K562 (cell line): ENCODE measurements at regions not wholly inside any gene's neighbourhood (a gene's known extent, or its start where the extent isn't known, plus 50 kb on each side); places are given as distances from the start of the nearest gene placed in this dataset.

Experiments used
- ATAC-seq: fragments of 200-7000 bp; cut with Tn5 transposase; 3 replicates; pipeline ENCODE4 v1.9.1; 2020; ENCODE audit warnings: moderate library complexity
- BruUV-seq: library from RNA; stranded (reverse); fragments of 400-500 nt; replicated peaks from 2 replicates; lab custom pipeline; 2021; lab: Mats Ljungman, UMichigan
- CTCF ChIA-PET: fragments of 300-600 bp; formaldehyde crosslinking; extraction: SDS; loops from one replicate; lab custom pipeline; 2021; ENCODE audit warnings: low intra/inter-chr PET ratio; lab: Yijun Ruan, JAX
- POLR2A ChIA-PET: fragments of 300-600, 350-650 bp; sonication (Branson Sonifier 250); formaldehyde crosslinking; extraction: SDS; loops from one replicate; lab custom pipeline; 2021; ENCODE audit warnings: antibody characterized with exemption, inconsistent platforms; lab: Yijun Ruan, JAX
- DNase-seq, 4 experiments: peaks; one replicate each; pipeline versions ENCODE4 v3.0.0 to v3.0.0-alpha.2; 2011 to 2018; ENCODE audit warnings: low spot score in 3 of 4, mixed read lengths in 3 of 4; ENCODE audit errors: extremely low read depth in 1 of 4
- FAIRE-seq: peaks from 2 replicates; lab custom pipeline; 2011; peaks lifted over from hg19 to GRCh38; lab: Jason Lieb, UNC
- H2AFZ ChIP-seq: 2 replicates; pipeline ENCODE4 v1.6.0; 2011; ENCODE audit warnings: low read depth, low read length, control low read depth, inconsistent platforms
- H3K27ac ChIP-seq: fragments of 200-600 bp; 3 replicates; pipeline ENCODE4 v1.8.0; 2011; ENCODE audit warnings: low read depth, mild to moderate bottlenecking, control low read depth, inconsistent platforms, low read length, moderate library complexity, mixed read lengths; ENCODE audit errors: extremely low read depth
- H3K27me3 ChIP-seq, 2 experiments: fragments of 300-600 bp in 1 of 2; 2 replicates in 1 of 2; 3 replicates in 1 of 2; pipeline versions ENCODE4 v1.6.0 to v1.8.0; 2011; ENCODE audit warnings: inconsistent platforms in 2 of 2, low read length in 2 of 2, mild to moderate bottlenecking in 1 of 2, mixed read lengths in 1 of 2, moderate library complexity in 1 of 2; ENCODE audit not compliant: control insufficient read depth in 2 of 2, insufficient read depth in 2 of 2
- H3K36me3 ChIP-seq: fragments of 300-600 bp; 3 replicates; pipeline ENCODE4 v1.8.0; 2011; ENCODE audit warnings: mild to moderate bottlenecking, low read length, inconsistent platforms; ENCODE audit not compliant: control insufficient read depth, insufficient read depth
- H3K4me1 ChIP-seq, 2 experiments: fragments of 200-600 bp in 1 of 2; replicated peaks in 1 of 2; 2 replicates in 1 of 2; 3 replicates in 1 of 2; pipeline versions ENCODE4 v1.5.1 to v1.8.0; 2011; ENCODE audit warnings: inconsistent platforms in 2 of 2, low read length in 2 of 2, mild to moderate bottlenecking in 1 of 2, mixed read lengths in 1 of 2, moderate library complexity in 1 of 2; ENCODE audit not compliant: control insufficient read depth in 2 of 2, insufficient read depth in 2 of 2
- H3K4me2 ChIP-seq: 2 replicates; pipeline ENCODE4 v1.6.1; 2011; ENCODE audit warnings: low read length, control low read depth, inconsistent platforms, mixed read lengths; ENCODE audit not compliant: insufficient read depth
- H3K4me3 ChIP-seq: fragments of 200-600 bp; sonication (generic), shearing (Covaris generic); 2 replicates; pipeline ENCODE4 v1.5.1; 2016; ENCODE audit warnings: control low read depth, inconsistent platforms
- H3K79me2 ChIP-seq: fragments of 200-600 bp; 3 replicates; pipeline ENCODE4 v1.8.0; 2011; ENCODE audit warnings: low read length, inconsistent platforms; ENCODE audit not compliant: control insufficient read depth, insufficient read depth
- H3K9ac ChIP-seq, 2 experiments: 2 replicates each; pipeline versions ENCODE4 v1.6.0 to v1.6.1; 2011; ENCODE audit warnings: low read depth in 2 of 2, low read length in 2 of 2, control low read depth in 1 of 2, inconsistent platforms in 1 of 2, mild to moderate bottlenecking in 1 of 2, mixed read lengths in 1 of 2; ENCODE audit not compliant: insufficient read depth in 1 of 2
- H3K9me1 ChIP-seq: one replicate; pipeline ENCODE4 v1.6.0; 2011; ENCODE audit warnings: inconsistent platforms, mild to moderate bottlenecking, low read length, moderate library complexity; ENCODE audit not compliant: control insufficient read depth, insufficient read depth
- H3K9me3 ChIP-seq: replicated peaks from 2 replicates; pipeline ENCODE4 v1.5.1; 2011; ENCODE audit warnings: low read depth, low read length, inconsistent platforms; ENCODE audit not compliant: control insufficient read depth, insufficient read depth
- H4K20me1 ChIP-seq: replicated peaks from 2 replicates; pipeline ENCODE4 v1.6.1; 2011; ENCODE audit warnings: low read length, inconsistent platforms, mixed read lengths; ENCODE audit not compliant: control insufficient read depth, insufficient read depth
- DMBX1 ChIP-seq: fragments of 250-450 bp; sonication (Bioruptor Pico); IDR thresholded peaks from 2 replicates; pipeline ENCODE4 v1.8.0; 2022; ENCODE audit warnings: inconsistent platforms, mild to moderate bottlenecking, moderate library complexity, borderline replicate concordance
- FOSL1 ChIP-seq: fragments of 200-800 bp; sonication (Bioruptor generic); conservative IDR thresholded peaks from 2 replicates; pipeline ENCODE4 v1.6.1; 2016; ENCODE audit warnings: missing genetic modification characterization, missing compliant biosample characterization
- OTX1 ChIP-seq: fragments of 450-650 bp; formaldehyde crosslinking; IDR thresholded peaks from 2 replicates; pipeline ENCODE4 v1.4.0; 2022; ENCODE audit warnings: mild to moderate bottlenecking
- RBM15 ChIP-seq: fragments of 200-400 bp; formaldehyde crosslinking; IDR thresholded peaks from 2 replicates; pipeline ENCODE4 v1.6.1; 2018; ENCODE audit warnings: mild to moderate bottlenecking, low read length, moderate library complexity; ENCODE audit not compliant: insufficient read depth
- SMARCE1 ChIP-seq: fragments of 450-650 bp; IDR thresholded peaks from 2 replicates; pipeline ENCODE4 v1.7.1; 2016; ENCODE audit warnings: mild to moderate bottlenecking
- STAT5B ChIP-seq: fragments of 250-450 bp; sonication (Bioruptor Pico); IDR thresholded peaks from 2 replicates; pipeline ENCODE4 v1.8.0; 2021; ENCODE audit warnings: mild to moderate bottlenecking, inconsistent platforms
- ZC3H11A ChIP-seq: IDR thresholded peaks from 2 replicates; pipeline ENCODE4 v1.6.1; 2012; ENCODE audit warnings: low read depth, low read length, improper control_type of control experiment
- ZNF143 ChIP-seq: sonication (generic); formaldehyde crosslinking; IDR thresholded peaks from 2 replicates; pipeline ENCODE4 v1.9.0; 2022; ENCODE audit warnings: mild to moderate bottlenecking, missing genetic modification reagents
- ZNF165 ChIP-seq: fragments of 250-450 bp; sonication (Bioruptor Pico); IDR thresholded peaks from 2 replicates; pipeline ENCODE4 v1.4.0; 2020; ENCODE audit warnings: borderline replicate concordance
- ZNF277 ChIP-seq: fragments of 250-450 bp; sonication (Bioruptor Pico); IDR thresholded peaks from 2 replicates; pipeline ENCODE4 v1.8.0; 2022; ENCODE audit warnings: inconsistent platforms, mild to moderate bottlenecking, moderate library complexity, borderline replicate concordance
- ZNF57 ChIP-seq: fragments of 450-650 bp; formaldehyde crosslinking; IDR thresholded peaks from 2 replicates; pipeline ENCODE4 v1.4.0; 2020; ENCODE audit warnings: mild to moderate bottlenecking, moderate library complexity
- ZNF589 ChIP-seq: fragments of 200-800 bp; sonication (Bioruptor generic); IDR thresholded peaks from 2 replicates; pipeline ENCODE4 v1.6.1; 2016; ENCODE audit warnings: low read depth, missing genetic modification characterization, missing compliant biosample characterization
- WGBS: fragments of 100-300 bp; shearing (Covaris generic); methylation state at CpG from one replicate; pipeline ENCODE4 v1.1.6; 2016; ENCODE audit warnings: low coverage, mixed read lengths; ENCODE audit not compliant: insufficient coverage; ENCODE audit errors: missing lambda C conversion rate; 5-methylcytosine and 5-hydroxymethylcytosine counted together
- in situ Hi-C: fragments of 300-500 bp; cut with MboI; formaldehyde crosslinking; loops from 4 replicates; pipeline ENCODE4 v1.15.0; 2018; ENCODE audit warnings: inconsistent platforms, mixed read lengths
- intact Hi-C: fragments of 100-400 bp; cut with micrococcal nuclease; formaldehyde crosslinking; loops from 2 replicates; pipeline ENCODE4 v1.14.2; 2022
- TF ChIP-seq, protein P1 (sequence below): IDR thresholded peaks from 2 replicates; pipeline ENCODE4 v1.6.1; 2014; ENCODE audit warnings: antibody characterized with exemption
- TF ChIP-seq, protein P2 (sequence below), 2 experiments: fragments of 450-650 bp in 1 of 2; sonication (generic) in 1 of 2; formaldehyde crosslinking in 1 of 2; IDR thresholded peaks in 1 of 2; conservative IDR thresholded peaks in 1 of 2; 2 replicates each; pipeline versions ENCODE4 v1.6.1 to v1.8.1; 2016 to 2023; ENCODE audit warnings: mild to moderate bottlenecking in 2 of 2, moderate library complexity in 2 of 2, inconsistent platforms in 1 of 2, missing genetic modification reagents in 1 of 2

DNA sequence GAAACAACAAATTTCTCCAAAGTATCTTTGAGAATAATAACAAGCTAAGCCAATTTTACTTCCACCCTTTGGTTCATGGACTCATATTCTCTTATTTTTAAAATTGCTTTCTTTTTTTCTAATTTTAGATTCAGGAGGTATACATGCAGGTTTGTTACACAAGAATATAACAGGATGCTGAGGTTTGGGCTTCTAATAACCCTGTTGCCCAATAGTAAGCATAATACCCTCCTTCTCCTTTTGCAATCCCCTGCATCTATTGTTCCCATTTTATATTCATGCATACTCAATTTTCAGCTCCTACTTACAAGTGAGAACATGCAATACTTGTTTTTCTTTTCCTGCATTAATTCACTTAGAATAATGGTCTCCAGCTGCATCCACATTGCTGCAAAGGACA, 202.3 kb upstream of the FSTL5 start:
- CTCF ChIA-PET: no interaction called here
- in situ Hi-C loops: no loop called here

GRCh38 chr4:162364651-162365050, 200.9 kb upstream of the FSTL5 start:
- no peaks in the 10 kb centered on the region for H3K36me3 ChIP-seq
- intact Hi-C loops (no loop called here), in situ Hi-C loops (no loop called here)
- no peaks in the 10 kb centered on the region for H3K79me2 ChIP-seq
- no peaks in the 10 kb centered on the region for H3K27me3 ChIP-seq
- ChIA-PET POLR2A (no interaction called here), CTCF (no interaction called here)
- no peak for DNase-seq
- H3K27ac ChIP-seq: no peak overlapping the region
- H3K9me1 ChIP-seq: no peaks in the 10 kb centered on the region
- no peak overlapping the region for H3K4me2 ChIP-seq
- H4K20me1 ChIP-seq: no peaks in the 10 kb centered on the region
- H3K4me3 ChIP-seq: no peak overlapping the region
- H3K4me1 ChIP-seq: no peaks in the 10 kb centered on the region
- no peak for FAIRE-seq
- no TSS peak for BruUV-seq
- no peak for ATAC-seq
- no peaks in the 10 kb centered on the region for H3K9me3 ChIP-seq
- 14% methylated on average over 1 of the region's 1 CpG for WGBS
- H3K9ac ChIP-seq: no peak overlapping the region
- no peak overlapping the region for H2AFZ ChIP-seq
- TF ChIP-seq, protein P1, sequence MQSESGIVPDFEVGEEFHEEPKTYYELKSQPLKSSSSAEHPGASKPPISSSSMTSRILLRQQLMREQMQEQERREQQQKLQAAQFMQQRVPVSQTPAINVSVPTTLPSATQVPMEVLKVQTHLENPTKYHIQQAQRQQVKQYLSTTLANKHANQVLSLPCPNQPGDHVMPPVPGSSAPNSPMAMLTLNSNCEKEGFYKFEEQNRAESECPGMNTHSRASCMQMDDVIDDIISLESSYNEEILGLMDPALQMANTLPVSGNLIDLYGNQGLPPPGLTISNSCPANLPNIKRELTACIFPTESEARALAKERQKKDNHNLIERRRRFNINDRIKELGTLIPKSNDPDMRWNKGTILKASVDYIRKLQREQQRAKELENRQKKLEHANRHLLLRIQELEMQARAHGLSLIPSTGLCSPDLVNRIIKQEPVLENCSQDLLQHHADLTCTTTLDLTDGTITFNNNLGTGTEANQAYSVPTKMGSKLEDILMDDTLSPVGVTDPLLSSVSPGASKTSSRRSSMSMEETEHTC: no peak
- no peak for TF ChIP-seq RBM15
- no peak for TF ChIP-seq DMBX1 (CRISPR knock-in tag)
- TF ChIP-seq STAT5B (CRISPR knock-in tag): no peak
- TF ChIP-seq ZNF165: no peak
- no peak for TF ChIP-seq SMARCE1
- no peak for TF ChIP-seq ZNF589 (CRISPR knock-in tag)
- TF ChIP-seq, protein P2, sequence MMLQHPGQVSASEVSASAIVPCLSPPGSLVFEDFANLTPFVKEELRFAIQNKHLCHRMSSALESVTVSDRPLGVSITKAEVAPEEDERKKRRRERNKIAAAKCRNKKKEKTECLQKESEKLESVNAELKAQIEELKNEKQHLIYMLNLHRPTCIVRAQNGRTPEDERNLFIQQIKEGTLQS (IDR thresholded peaks at IDR 0.05): no peak
- TF ChIP-seq, protein P2 (CRISPR knock-in tag; conservative IDR thresholded peaks at IDR 0.05): no peak
- no peak for TF ChIP-seq ZNF57 (CRISPR knock-in tag)
- TF ChIP-seq ZC3H11A: no peak
- no peak for TF ChIP-seq ZNF143
- no peak for TF ChIP-seq ZNF277 (CRISPR knock-in tag)
- no peak for TF ChIP-seq OTX1

More for the DNA sequence above, 202.3 kb upstream of the FSTL5 start:
- H3K36me3 ChIP-seq: no peaks in the 10 kb centered on the region
- no peaks in the 10 kb centered on the region for H3K9me3 ChIP-seq
- DNase-seq: no peak
- H3K4me1 ChIP-seq: no peaks in the 10 kb centered on the region
- H3K4me3 ChIP-seq: no peak overlapping the region
- no TSS peak for BruUV-seq
- H3K79me2 ChIP-seq: no peaks in the 10 kb centered on the region
- no peak overlapping the region for H3K4me2 ChIP-seq
- H4K20me1 ChIP-seq: no peaks in the 10 kb centered on the region
- ATAC-seq: no peak
- H3K9me1 ChIP-seq: no peaks in the 10 kb centered on the region
- no peaks in the 10 kb centered on the region for H3K27me3 ChIP-seq
- H3K27ac ChIP-seq: no peak overlapping the region
- no peak overlapping the region for H2AFZ ChIP-seq
- no peak for TF ChIP-seq FOSL1
- TF ChIP-seq, all 486 proteins: peak for 0
- POLR2A ChIA-PET: no interaction called here
- intact Hi-C loops: no loop called here
- no peak for FAIRE-seq
- no peak overlapping the region for H3K9ac ChIP-seq
